B cell (primary cell): ENCODE measurements at regions not wholly inside any gene's neighbourhood (a gene's known extent, or its start where the extent isn't known, plus 50 kb on each side); places are given as distances from the start of the nearest gene placed in this dataset.

ENCODE experiments used
- ATAC-seq: fragments of 200-7000 bp; cut with Tn5 transposase; one replicate; pipeline ENCODE4 v1.10.0; 2021; ENCODE audit warnings: low read depth, mild to moderate bottlenecking, moderate number of reproducible peaks, moderate library complexity
- CTCF ChIA-PET: fragments of 350-600 bp; sonication (Branson Sonifier 250); formaldehyde crosslinking; loops from one replicate; lab custom pipeline; 2021; ENCODE audit warnings: antibody characterized with exemption, inconsistent platforms; lab: Charles Lee
- POLR2A ChIA-PET: fragments of 350-600 bp; sonication (Branson Sonifier 250); formaldehyde crosslinking; loops from one replicate; lab custom pipeline; 2021; ENCODE audit warnings: antibody characterized with exemption; lab: Charles Lee
- DNase-seq: peaks from one replicate; pipeline ENCODE4 v3.0.0; 2013
- H2AFZ ChIP-seq: 2 replicates; pipeline ENCODE4 v1.6.1; 2012; ENCODE audit warnings: mild to moderate bottlenecking, low read depth, low read length; ENCODE audit not compliant: insufficient read depth, poor library complexity, severe bottlenecking
- H3K27ac ChIP-seq, 2 donors: 1 replicate in 1 of 2; 2 replicates in 1 of 2; pipeline ENCODE4 v1.5.1; 2012 to 2013; ENCODE audit warnings: low read length in 2 of 2, mild to moderate bottlenecking in 2 of 2, moderate library complexity in 1 of 2
- H3K27me3 ChIP-seq, 4 experiments: fragments of 200-600 bp in 1 of 4; sonication (generic) in 1 of 4; replicated peaks in 1 of 4; 1 replicate in 2 of 4; 2 replicates in 2 of 4; pipeline versions ENCODE4 v1.6.1 to v1.7.0; 2013 to 2016; ENCODE audit warnings: low read length in 3 of 4, mild to moderate bottlenecking in 2 of 4, mixed read lengths in 1 of 4, moderate library complexity in 1 of 4; ENCODE audit not compliant: insufficient read depth in 4 of 4, control insufficient read depth in 3 of 4; ENCODE audit errors: control extremely low read depth in 1 of 4
- H3K36me3 ChIP-seq, 2 experiments: replicated peaks in 1 of 2; 1 replicate in 1 of 2; 2 replicates in 1 of 2; pipeline versions ENCODE4 v1.6.1 to v1.7.1; 2013; ENCODE audit warnings: low read length in 1 of 2; ENCODE audit not compliant: insufficient read depth in 2 of 2, control insufficient read depth in 1 of 2; ENCODE audit errors: control extremely low read depth in 1 of 2, extremely low read depth in 1 of 2
- H3K4me1 ChIP-seq, 2 donors: fragments of 200-600 bp in 1 of 2; sonication (generic) in 1 of 2; 1 replicate in 1 of 2; 2 replicates in 1 of 2; pipeline versions ENCODE4 v1.5.1 to v1.6.1; 2013 to 2017; ENCODE audit warnings: low read length in 2 of 2; ENCODE audit not compliant: control insufficient read depth in 2 of 2, insufficient read depth in 2 of 2
- H3K4me2 ChIP-seq: replicated peaks from 2 replicates; pipeline ENCODE3; 2012; ENCODE audit warnings: mild to moderate bottlenecking, low read depth, low read length; ENCODE audit not compliant: poor library complexity, severe bottlenecking
- H3K4me3 ChIP-seq, 5 experiments: fragments of 200-600 bp in 1 of 5; sonication (generic) in 1 of 5; 1 replicate in 3 of 5; 2 replicates in 2 of 5; pipeline versions ENCODE4 v1.5.1 to v1.7.0; 2011 to 2016; ENCODE audit warnings: low read length in 4 of 5, mild to moderate bottlenecking in 4 of 5, low read depth in 2 of 5, control low read depth in 1 of 5, moderate library complexity in 1 of 5; ENCODE audit not compliant: insufficient read depth in 1 of 5; ENCODE audit errors: control extremely low read depth in 1 of 5, extremely low read depth in 1 of 5
- H3K79me2 ChIP-seq: fragments of 200-600 bp; sonication (generic); one replicate; pipeline ENCODE4 v1.6.0; 2016; ENCODE audit warnings: low read length; ENCODE audit not compliant: control insufficient read depth, insufficient read depth
- H3K9ac ChIP-seq: fragments of 200-600 bp; sonication (generic); 2 replicates; pipeline ENCODE4 v1.6.1; 2017; ENCODE audit warnings: mild to moderate bottlenecking, low read length, moderate library complexity
- H3K9me3 ChIP-seq, 3 donors: one replicate each; pipeline versions ENCODE4 v1.6.1 to v1.7.1; 2013; ENCODE audit warnings: low read length in 2 of 3; ENCODE audit not compliant: control insufficient read depth in 2 of 3, insufficient read depth in 1 of 3; ENCODE audit errors: control extremely low read depth in 1 of 3
- H4K20me1 ChIP-seq: 2 replicates; pipeline ENCODE4 v1.6.0; 2012; ENCODE audit warnings: mild to moderate bottlenecking, low read length; ENCODE audit not compliant: insufficient read depth, control insufficient read depth, poor library complexity, severe bottlenecking
- H3K27ac Mint-ChIP-seq: one replicate; pipeline ENCODE4 v1.8.0; 2021; ENCODE audit warnings: mixed read lengths
- H3K27me3 Mint-ChIP-seq: one replicate; pipeline ENCODE4 v1.8.0; 2021; ENCODE audit warnings: mixed read lengths
- H3K4me1 Mint-ChIP-seq: one replicate; pipeline ENCODE4 v1.8.0; 2021; ENCODE audit warnings: mixed read lengths
- H3K4me3 Mint-ChIP-seq: one replicate; pipeline ENCODE4 v1.8.0; 2021; ENCODE audit warnings: mixed read lengths
- H3K9me3 Mint-ChIP-seq: one replicate; pipeline ENCODE4 v1.8.0; 2022; ENCODE audit warnings: mixed read lengths; ENCODE audit not compliant: insufficient read depth
- EZH2 ChIP-seq: IDR thresholded peaks from 2 replicates; pipeline ENCODE4 v1.6.1; 2012; ENCODE audit warnings: borderline replicate concordance, low read depth, mild to moderate bottlenecking, moderate library complexity, low read length; ENCODE audit not compliant: insufficient read depth, poor library complexity, severe bottlenecking
- WGBS: methylation state at CpG from one replicate; pipeline ENCODE4 v1.1.5; 2013; ENCODE audit warnings: missing lambda C conversion rate; ENCODE audit not compliant: insufficient coverage; 5-methylcytosine and 5-hydroxymethylcytosine counted together
- intact Hi-C: fragments of 100-400 bp; cut with micrococcal nuclease; formaldehyde crosslinking; loops from one replicate; pipeline ENCODE4 v1.10.0; 2022
- TF ChIP-seq, protein P1 (sequence below): fragments of 200-600 bp; IDR thresholded peaks from one replicate; pipeline ENCODE4 v1.8.0; 2022; ENCODE audit warnings: antibody characterized with exemption, mild to moderate bottlenecking

DNA sequence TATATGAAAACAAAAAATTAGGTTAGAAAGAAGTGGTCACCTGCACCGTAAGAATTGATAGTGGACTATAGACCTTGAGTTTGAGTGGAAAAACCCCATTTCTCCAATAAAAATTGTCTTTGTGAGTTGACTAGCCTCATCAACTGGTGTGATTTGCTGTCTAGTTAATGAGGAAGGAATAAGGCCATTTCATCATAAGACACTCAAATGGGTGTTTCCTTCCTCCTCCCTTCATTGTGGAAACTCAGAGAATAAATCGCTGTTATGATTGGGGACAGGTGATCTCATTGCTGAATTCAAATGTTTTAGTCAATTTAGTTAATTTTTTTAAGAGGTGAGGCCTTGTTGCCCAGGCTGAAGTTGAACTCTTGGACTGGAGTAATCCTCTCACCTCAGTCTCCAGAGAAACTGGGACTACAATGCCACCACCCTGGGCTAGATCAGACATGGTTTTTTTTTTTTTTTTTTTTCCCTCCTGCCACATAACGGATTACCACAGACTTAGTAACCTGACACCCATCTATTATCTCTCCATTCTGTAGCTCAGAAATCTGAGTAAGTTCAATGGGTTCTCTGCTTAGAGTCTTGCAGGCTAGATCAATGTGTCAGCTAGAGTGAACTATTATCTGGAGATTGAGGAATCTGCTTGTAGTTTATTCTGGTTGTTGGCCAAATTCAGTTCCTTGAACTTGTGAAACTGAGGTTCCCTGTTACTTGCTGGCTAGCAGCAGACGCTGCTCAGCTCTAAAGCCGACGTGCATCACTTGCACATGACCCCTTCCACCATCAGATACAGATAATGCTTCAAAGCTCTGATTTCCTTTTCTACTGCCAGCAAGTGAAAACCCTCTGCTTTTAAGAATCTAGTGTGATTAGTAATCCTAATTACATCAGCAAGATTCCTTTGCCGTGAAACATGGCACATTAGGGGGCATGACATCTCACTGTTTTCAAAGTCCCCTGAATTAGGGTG, 663.8 kb upstream of the CDH9 start:
- H3K4me3 Mint-ChIP-seq: no peak overlapping the region
- Histone ChIP-seq H3K27me3 (no peaks in the 10 kb centered on the region), H4K20me1 (no peaks in the 10 kb centered on the region), H3K27ac (no peak overlapping the region), H3K4me2 (no peak overlapping the region), H3K4me1 (no peaks in the 10 kb centered on the region), H2AFZ (no peak overlapping the region), H3K4me3 (no peak overlapping the region), H3K9ac (no peak overlapping the region), H3K36me3 (no peaks in the 10 kb centered on the region), H3K79me2 (no peaks in the 10 kb centered on the region), H3K9me3 (no peaks in the 10 kb centered on the region)
- ChIA-PET POLR2A (no interaction called here), CTCF (no interaction called here)
- H3K27ac Mint-ChIP-seq: no peak overlapping the region
- ATAC-seq (no peak), DNase-seq (no peak)
- TF ChIP-seq, protein P1, sequence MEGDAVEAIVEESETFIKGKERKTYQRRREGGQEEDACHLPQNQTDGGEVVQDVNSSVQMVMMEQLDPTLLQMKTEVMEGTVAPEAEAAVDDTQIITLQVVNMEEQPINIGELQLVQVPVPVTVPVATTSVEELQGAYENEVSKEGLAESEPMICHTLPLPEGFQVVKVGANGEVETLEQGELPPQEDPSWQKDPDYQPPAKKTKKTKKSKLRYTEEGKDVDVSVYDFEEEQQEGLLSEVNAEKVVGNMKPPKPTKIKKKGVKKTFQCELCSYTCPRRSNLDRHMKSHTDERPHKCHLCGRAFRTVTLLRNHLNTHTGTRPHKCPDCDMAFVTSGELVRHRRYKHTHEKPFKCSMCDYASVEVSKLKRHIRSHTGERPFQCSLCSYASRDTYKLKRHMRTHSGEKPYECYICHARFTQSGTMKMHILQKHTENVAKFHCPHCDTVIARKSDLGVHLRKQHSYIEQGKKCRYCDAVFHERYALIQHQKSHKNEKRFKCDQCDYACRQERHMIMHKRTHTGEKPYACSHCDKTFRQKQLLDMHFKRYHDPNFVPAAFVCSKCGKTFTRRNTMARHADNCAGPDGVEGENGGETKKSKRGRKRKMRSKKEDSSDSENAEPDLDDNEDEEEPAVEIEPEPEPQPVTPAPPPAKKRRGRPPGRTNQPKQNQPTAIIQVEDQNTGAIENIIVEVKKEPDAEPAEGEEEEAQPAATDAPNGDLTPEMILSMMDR: no peak
- TF ChIP-seq EZH2: no peak
- no peaks in the 10 kb centered on the region for H3K27me3 Mint-ChIP-seq
- WGBS: no CpG with 5 or more reads among the region's 7 CpGs
- H3K9me3 Mint-ChIP-seq: no peaks in the 10 kb centered on the region
- no peaks in the 10 kb centered on the region for H3K4me1 Mint-ChIP-seq
- intact Hi-C loops: no loop called here

DNA sequence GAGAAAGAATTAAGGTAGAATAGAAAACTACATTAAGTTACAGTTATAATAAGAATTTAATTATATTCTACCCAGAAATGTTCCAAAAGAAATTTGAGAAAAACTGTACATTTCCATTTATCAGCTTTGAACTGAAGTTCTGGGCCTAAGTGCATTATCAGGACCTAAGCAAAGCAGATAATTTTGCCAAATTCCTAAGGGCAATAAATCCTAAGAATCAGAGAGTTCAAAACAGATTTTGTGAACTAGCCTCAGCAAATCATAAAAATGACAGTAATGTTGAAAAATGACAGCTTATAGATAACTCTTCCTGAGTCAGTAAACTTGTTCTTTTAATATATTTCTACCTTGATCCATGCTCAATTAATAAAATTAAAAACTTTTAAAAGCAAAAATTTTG, 662.1 kb upstream of the CDH9 start:
- POLR2A ChIA-PET: no interaction called here
- no peaks in the 10 kb centered on the region for H3K79me2 ChIP-seq
- no peaks in the 10 kb centered on the region for H3K27me3 ChIP-seq
- H3K27me3 Mint-ChIP-seq: no peaks in the 10 kb centered on the region
- no peak overlapping the region for H3K4me2 ChIP-seq
- H3K9ac ChIP-seq: no peak overlapping the region
- H3K9me3 Mint-ChIP-seq: no peaks in the 10 kb centered on the region
- TF ChIP-seq, protein P1: no peak
- TF ChIP-seq EZH2: no peak
- H3K27ac ChIP-seq: no peak overlapping the region
- H3K36me3 ChIP-seq: no peaks in the 10 kb centered on the region
- H3K4me1 Mint-ChIP-seq: no peaks in the 10 kb centered on the region
- intact Hi-C loops: no loop called here
- no peak overlapping the region for H2AFZ ChIP-seq
- ATAC-seq (no peak), DNase-seq (no peak)
- H3K4me3 ChIP-seq: no peak overlapping the region
- no peaks in the 10 kb centered on the region for H3K4me1 ChIP-seq
- H3K4me3 Mint-ChIP-seq: no peak overlapping the region
- H3K9me3 ChIP-seq: no peaks in the 10 kb centered on the region
- no peaks in the 10 kb centered on the region for H4K20me1 ChIP-seq
- no peak overlapping the region for H3K27ac Mint-ChIP-seq
- CTCF ChIA-PET: no interaction called here
